Spleen (tissue), 11 donors: ENCODE measurements at regions not wholly inside any gene's neighbourhood (a gene's known extent, or its start where the extent isn't known, plus 50 kb on each side); places are given as distances from the start of the nearest gene placed in this dataset.

ENCODE experiments used
- DNase-seq: peaks from one replicate; pipeline ENCODE4 v3.0.0-alpha.2; 2020
- H3K27ac ChIP-seq, 8 donors: fragments of 200-600 bp; sonication (generic) in 7 of 8; 1 replicate in 4 of 8; 2 replicates in 4 of 8; pipeline versions ENCODE4 v1.5.0 to v1.8.0; 2016 to 2021; ENCODE audit warnings: inconsistent platforms in 4 of 8, mild to moderate bottlenecking in 4 of 8, moderate library complexity in 1 of 8
- H3K27me3 ChIP-seq, 7 donors: fragments of 200-600 bp; sonication (generic) in 6 of 7; replicated peaks in 1 of 7; 1 replicate in 4 of 7; 2 replicates in 3 of 7; pipeline versions ENCODE4 v1.5.0 to v1.8.0; 2016 to 2021; ENCODE audit warnings: inconsistent platforms in 3 of 7, mild to moderate bottlenecking in 1 of 7
- H3K36me3 ChIP-seq, 6 donors: fragments of 200-600 bp; sonication (generic) in 5 of 6; 1 replicate in 4 of 6; 2 replicates in 2 of 6; pipeline versions ENCODE4 v1.5.0 to v1.8.0; 2016 to 2021; ENCODE audit warnings: inconsistent platforms in 2 of 6
- H3K4me1 ChIP-seq, 6 donors: fragments of 200-600 bp; sonication (generic) in 5 of 6; 1 replicate in 3 of 6; 2 replicates in 3 of 6; pipeline versions ENCODE4 v1.5.0 to v1.8.0; 2016 to 2021; ENCODE audit warnings: inconsistent platforms in 3 of 6
- H3K4me3 ChIP-seq, 8 donors: fragments of 200-600 bp; sonication (generic) in 7 of 8; 1 replicate in 4 of 8; 2 replicates in 4 of 8; pipeline versions ENCODE4 v1.5.0 to v1.8.0; 2016 to 2021; ENCODE audit warnings: inconsistent platforms in 4 of 8, mild to moderate bottlenecking in 4 of 8, moderate library complexity in 2 of 8
- H3K9me3 ChIP-seq, 8 donors: fragments of 200-600 bp; sonication (generic) in 7 of 8; 1 replicate in 4 of 8; 2 replicates in 4 of 8; pipeline versions ENCODE4 v1.5.0 to v1.8.0; 2016 to 2021; ENCODE audit warnings: inconsistent platforms in 4 of 8
- CTCF ChIP-seq, 11 experiments: fragments of 200-600 bp in 7 of 11; fragments of 450-650 bp in 4 of 11; sonication (generic) in 4 of 11; IDR thresholded peaks in 8 of 11; conservative IDR thresholded peaks in 3 of 11; 1 replicate in 7 of 11; 2 replicates in 4 of 11; pipeline versions ENCODE4 v1.4.0 to v1.8.0; 2016 to 2021; ENCODE audit warnings: antibody characterized with exemption in 11 of 11, inconsistent platforms in 4 of 11, mild to moderate bottlenecking in 1 of 11
- POLR2A ChIP-seq, 3 donors: fragments of 450-650 bp; IDR thresholded peaks; one replicate each; pipeline ENCODE4 v1.5.1; 2017; ENCODE audit warnings: antibody characterized with exemption in 3 of 3, mild to moderate bottlenecking in 1 of 3
- POLR2AphosphoS5 ChIP-seq, 3 donors: sonication (generic); formaldehyde crosslinking; IDR thresholded peaks; one replicate each; pipeline ENCODE4 v1.5.1; 2017; ENCODE audit warnings: antibody characterized with exemption in 3 of 3
- WGBS, 5 donors: extraction: QIAGEN DNeasy Blood & Tissue Kit in 3 of 5; methylation state at CpG; one replicate each; pipeline versions ENCODE4 v1.1.5 to v1.1.7; 2013 to 2018; 5-methylcytosine and 5-hydroxymethylcytosine counted together
- intact Hi-C: fragments of 100-400 bp; cut with DNase I; formaldehyde crosslinking; loops from one replicate; pipeline ENCODE4 v1.15.0; 2023; ENCODE audit warnings: low total_unique reads
- donor health status: healthy with polysubstance abuse.
- donor health status: DM: no; HTN: no; CAD: no; lungs with moderate emphysema.
- donor health status: DM: no; HTN: no; CAD: no.
- donor health status: Bipolar disorder and iron deficiency.
- donor health status: healthy.
- donor health status: DM: no; HTN: no; CAD: no.
- donor health status: DM: yes; HTN: yes; CAD: no.

GRCh38 chr5:37984300-37984699 lies 144.5 kb upstream of the GDNF start:
- intact Hi-C loops: no loop called here
- Histone ChIP-seq H3K4me1 (no peaks in the 10 kb centered on the region), H3K27ac (no peak overlapping the region), H3K4me3 (no peak overlapping the region), H3K27me3 (peaks cover 0 to 4% (median 0%) of the 10 kb centered on the region in 7 donors), H3K9me3 (peaks cover 0 to 15% (median 10%) of the 10 kb centered on the region in 8 donors), H3K36me3 (no peaks in the 10 kb centered on the region)
- TF ChIP-seq POLR2AphosphoS5 (IDR thresholded peaks at IDR 0.05): no peak
- TF ChIP-seq CTCF (IDR thresholded peaks at IDR 0.05 in 8 of 11, conservative IDR thresholded peaks at IDR 0.05 in 3 of 11): no peak
- no peak for TF ChIP-seq POLR2A (IDR thresholded peaks at IDR 0.05)
- DNase-seq: no peak
- 58 to 81% (median 71%) methylated on average over 1 of the region's 1 CpG for WGBS, 5 donors

- 48 to 64% (median 56%) methylated on average over 2 of the region's 2 CpGs for WGBS, 5 donors
- Histone ChIP-seq H3K27ac (no peak overlapping the region), H3K4me3 (no peak overlapping the region), H3K36me3 (no peaks in the 10 kb centered on the region), H3K27me3 (peaks cover 0 to 4% (median 0%) of the 10 kb centered on the region in 7 donors), H3K9me3 (peaks cover 0 to 15% (median 10%) of the 10 kb centered on the region in 8 donors), H3K4me1 (no peaks in the 10 kb centered on the region)
- no peak for DNase-seq
- intact Hi-C loops: no loop called here
- TF ChIP-seq CTCF (IDR thresholded peaks at IDR 0.05 in 8 of 11, conservative IDR thresholded peaks at IDR 0.05 in 3 of 11) (no peak), POLR2AphosphoS5 (IDR thresholded peaks at IDR 0.05) (no peak), POLR2A (IDR thresholded peaks at IDR 0.05) (no peak)
Observed at GRCh38 chr5:37983463-37983862, 143.6 kb upstream of the GDNF start.

GRCh38 chr5:37979559-37979958 lies 139.7 kb upstream of the GDNF start:
- intact Hi-C loops: no loop called here
- DNase-seq: no peak
- no peaks in the 10 kb centered on the region for H3K36me3 ChIP-seq
- no peak overlapping the region for H3K27ac ChIP-seq
- 53 to 75% (median 68%) methylated on average over 1 of the region's 1 CpG for WGBS, 5 donors
- peaks cover 0 to 1% (median 0%) of the 10 kb centered on the region in 7 donors for H3K27me3 ChIP-seq
- TF ChIP-seq POLR2AphosphoS5 (IDR thresholded peaks at IDR 0.05) (no peak), POLR2A (IDR thresholded peaks at IDR 0.05) (no peak), CTCF (IDR thresholded peaks at IDR 0.05 in 8 of 11, conservative IDR thresholded peaks at IDR 0.05 in 3 of 11) (no peak)
- peaks cover 0 to 30% (median 10%) of the 10 kb centered on the region in 8 donors for H3K9me3 ChIP-seq
- no peak overlapping the region for H3K4me3 ChIP-seq
- H3K4me1 ChIP-seq: no peaks in the 10 kb centered on the region

- Histone ChIP-seq H3K4me3 (no peak overlapping the region), H3K27ac (no peak overlapping the region), H3K36me3 (no peaks in the 10 kb centered on the region), H3K27me3 (no peaks in the 10 kb centered on the region), H3K9me3 (peaks cover 0 to 20% (median 3%) of the 10 kb centered on the region in 8 donors), H3K4me1 (no peaks in the 10 kb centered on the region)
- intact Hi-C loops: no loop called here
- TF ChIP-seq POLR2A (IDR thresholded peaks at IDR 0.05) (no peak), POLR2AphosphoS5 (IDR thresholded peaks at IDR 0.05) (no peak), CTCF (IDR thresholded peaks at IDR 0.05 in 8 of 11, conservative IDR thresholded peaks at IDR 0.05 in 3 of 11) (no peak)
- DNase-seq: no peak
- 79 to 90% (median 85%) methylated on average over 4 of the region's 4 CpGs for WGBS, 5 donors
Observed at GRCh38 chr5:37975531-37975930, 135.7 kb upstream of the GDNF start.
